IPS-18c (cell line): ENCODE measurements at regions not wholly inside any gene's neighbourhood (a gene's known extent, or its start where the extent isn't known, plus 50 kb on each side); places are given as distances from the start of the nearest gene placed in this dataset.

ENCODE experiments used
- H3K4me3 ChIP-seq: 2 replicates; pipeline ENCODE4 v1.7.0; 2013; ENCODE audit warnings: low read depth, mild to moderate bottlenecking, low read length, moderate library complexity; ENCODE audit not compliant: insufficient read depth
- H3K9me3 ChIP-seq: one replicate; pipeline ENCODE4 v1.6.1; 2013; ENCODE audit warnings: mild to moderate bottlenecking, low read length, moderate library complexity; ENCODE audit not compliant: control insufficient read depth, insufficient read depth

- no peaks in the 10 kb centered on the region for H3K9me3 ChIP-seq
- H3K4me3 ChIP-seq: no peak overlapping the region
These were observed 129.9 kb downstream of the MRPL14 start for GRCh38 chr6:43997345-43997677.

- H3K4me3 ChIP-seq: no peak overlapping the region
- H3K9me3 ChIP-seq: no peaks in the 10 kb centered on the region
These were observed 130.5 kb downstream of the MRPL14 start for GRCh38 chr6:43996618-43997344.

- Histone ChIP-seq H3K4me3 (no peak overlapping the region), H3K9me3 (no peaks in the 10 kb centered on the region)
These were observed 132.1 kb downstream of the MRPL14 start for GRCh38 chr6:43995137-43995536.

- no peaks in the 10 kb centered on the region for H3K9me3 ChIP-seq
- no peak overlapping the region for H3K4me3 ChIP-seq
These were observed 133.2 kb downstream of the MRPL14 start for GRCh38 chr6:43993881-43994523.

GRCh38 chr6:43992783-43993644 is 134.2 kb downstream of the MRPL14 start:
- Histone ChIP-seq H3K4me3 (no peak overlapping the region), H3K9me3 (no peaks in the 10 kb centered on the region)

GRCh38 chr6:43992126-43992663 is 135.1 kb downstream of the MRPL14 start:
- no peak overlapping the region for H3K4me3 ChIP-seq
- no peaks in the 10 kb centered on the region for H3K9me3 ChIP-seq

- Histone ChIP-seq H3K4me3 (no peak overlapping the region), H3K9me3 (no peaks in the 10 kb centered on the region)
These were observed 136.3 kb downstream of the MRPL14 start for GRCh38 chr6:43990627-43991619.

GRCh38 chr6:43990275-43990626 is 137.0 kb downstream of the MRPL14 start:
- Histone ChIP-seq H3K4me3 (no peak overlapping the region), H3K9me3 (no peaks in the 10 kb centered on the region)

- no peak overlapping the region for H3K4me3 ChIP-seq
- no peaks in the 10 kb centered on the region for H3K9me3 ChIP-seq
These were observed 137.6 kb downstream of the MRPL14 start for GRCh38 chr6:43989581-43990146.

- Histone ChIP-seq H3K9me3 (no peaks in the 10 kb centered on the region), H3K4me3 (no peak overlapping the region)
These were observed 138.5 kb downstream of the MRPL14 start for GRCh38 chr6:43988801-43989200.

- Histone ChIP-seq H3K4me3 (no peak overlapping the region), H3K9me3 (no peaks in the 10 kb centered on the region)
These were observed 139.3 kb downstream of the MRPL14 start for GRCh38 chr6:43987838-43988439.

- no peaks in the 10 kb centered on the region for H3K9me3 ChIP-seq
- no peak overlapping the region for H3K4me3 ChIP-seq
These were observed 141.0 kb downstream of the MRPL14 start for GRCh38 chr6:43986177-43986825.

- H3K9me3 ChIP-seq: no peaks in the 10 kb centered on the region
These were observed 141.9 kb downstream of the MRPL14 start for GRCh38 chr6:43985329-43985728.

GRCh38 chr6:43984442-43985321 is 142.6 kb downstream of the MRPL14 start:
- no peaks in the 10 kb centered on the region for H3K9me3 ChIP-seq
- no peak overlapping the region for H3K4me3 ChIP-seq

More at GRCh38 chr6:43985329-43985728, 141.9 kb downstream of the MRPL14 start:
- no peak overlapping the region; the same call in 1 of the 2 replicates for H3K4me3 ChIP-seq

GRCh38 chr6:43983632-43984031 is 143.6 kb downstream of the MRPL14 start:
- Histone ChIP-seq H3K4me3 (no peak overlapping the region), H3K9me3 (no peaks in the 10 kb centered on the region)
